OCI-LY7 (cell line): ENCODE measurements at regions not wholly inside any gene's neighbourhood (a gene's known extent, or its start where the extent isn't known, plus 50 kb on each side); places are given as distances from the start of the nearest gene placed in this dataset.

Experiments used
- BruUV-seq: library from RNA; stranded (reverse); fragments of 400-500 nt; replicated peaks from 2 replicates; lab custom pipeline; 2021; lab: Mats Ljungman, UMichigan
- CTCF ChIA-PET: fragments of 300-600 bp; sonication (Branson Sonifier 250); formaldehyde crosslinking; loops from one replicate; lab custom pipeline; 2022; ENCODE audit warnings: antibody characterized with exemption; ENCODE audit not compliant: unreplicated experiment; lab: Charles Lee
- POLR2A ChIA-PET: fragments of 300-600 bp; sonication (Branson Sonifier 250); formaldehyde crosslinking; loops from one replicate; lab custom pipeline; 2022; ENCODE audit warnings: antibody characterized with exemption; lab: Charles Lee
- DNase-seq: peaks from one replicate; pipeline ENCODE4 v3.0.0-alpha.2; 2015; ENCODE audit warnings: low spot score
- H2AFZ ChIP-seq: fragments of 200-600 bp; sonication (generic), shearing (Covaris generic); 2 replicates; pipeline ENCODE4 v1.6.1; 2014; ENCODE audit warnings: mild to moderate bottlenecking, antibody characterized with exemption, low read length, moderate library complexity
- H3K27ac ChIP-seq: fragments of 200-600 bp; sonication (generic); 2 replicates; pipeline ENCODE4 v1.5.1; 2014; ENCODE audit warnings: mixed run types, low read depth, mild to moderate bottlenecking, moderate library complexity, low read length, inconsistent platforms; ENCODE audit not compliant: poor library complexity, severe bottlenecking
- H3K36me3 ChIP-seq: fragments of 200-600 bp; sonication (generic); 2 replicates; pipeline ENCODE4 v1.6.1; 2014; ENCODE audit warnings: mild to moderate bottlenecking, antibody characterized with exemption, low read length, moderate library complexity, mixed read lengths; ENCODE audit not compliant: insufficient read depth
- H3K4me1 ChIP-seq: fragments of 200-600 bp; sonication (generic); 2 replicates; pipeline ENCODE4 v1.5.1; 2014; ENCODE audit warnings: mild to moderate bottlenecking, low read length; ENCODE audit not compliant: insufficient read depth, poor library complexity, severe bottlenecking
- H3K4me2 ChIP-seq: fragments of 200-600 bp; sonication (generic); 2 replicates; pipeline ENCODE4 v1.6.1; 2014; ENCODE audit warnings: mild to moderate bottlenecking, low read length
- H3K4me3 ChIP-seq: fragments of 200-600 bp; sonication (generic); 2 replicates; pipeline ENCODE4 v1.5.1; 2014; ENCODE audit warnings: mild to moderate bottlenecking, low read depth, low read length; ENCODE audit not compliant: poor library complexity, severe bottlenecking
- H3K79me2 ChIP-seq: fragments of 200-600 bp; sonication (generic); 2 replicates; pipeline ENCODE4 v1.6.1; 2016; ENCODE audit warnings: low read depth, mild to moderate bottlenecking, low read length, moderate library complexity, mixed read lengths; ENCODE audit not compliant: insufficient read depth
- H3K9me2 ChIP-seq: fragments of 200-600 bp; sonication (generic); 2 replicates; pipeline ENCODE4 v1.6.1; 2016; ENCODE audit warnings: mild to moderate bottlenecking, low read length, mixed read lengths; ENCODE audit not compliant: insufficient read depth
- H3K9me3 ChIP-seq: fragments of 200-600 bp; sonication (generic); 2 replicates; pipeline ENCODE4 v1.6.1; 2014; ENCODE audit warnings: mild to moderate bottlenecking, mixed run types, low read length, mixed read lengths
- H4K20me1 ChIP-seq: fragments of 200-600 bp; sonication (generic); 2 replicates; pipeline ENCODE4 v1.6.1; 2014; ENCODE audit warnings: mild to moderate bottlenecking, antibody characterized with exemption, low read length, moderate library complexity, mixed read lengths; ENCODE audit not compliant: insufficient read depth
- EZH2phosphoT487 ChIP-seq: fragments of 200-600 bp; sonication (generic); IDR thresholded peaks from 2 replicates; pipeline ENCODE4 v1.6.1; 2018; ENCODE audit warnings: low read depth, borderline replicate concordance, mild to moderate bottlenecking, mixed run types, antibody characterized with exemption, low read length, moderate library complexity, mixed read lengths
- intact Hi-C: fragments of 100-400 bp; cut with micrococcal nuclease; formaldehyde crosslinking; loops from one replicate; pipeline ENCODE4 v1.10.0; 2022; ENCODE audit not compliant: unreplicated experiment
- TF ChIP-seq, protein P1 (sequence below): fragments of 200-600 bp; sonication (generic); conservative IDR thresholded peaks from 2 replicates; pipeline ENCODE4 v1.5.1; 2014; ENCODE audit warnings: mild to moderate bottlenecking, antibody characterized with exemption, low read length, moderate library complexity, mixed read lengths

DNA sequence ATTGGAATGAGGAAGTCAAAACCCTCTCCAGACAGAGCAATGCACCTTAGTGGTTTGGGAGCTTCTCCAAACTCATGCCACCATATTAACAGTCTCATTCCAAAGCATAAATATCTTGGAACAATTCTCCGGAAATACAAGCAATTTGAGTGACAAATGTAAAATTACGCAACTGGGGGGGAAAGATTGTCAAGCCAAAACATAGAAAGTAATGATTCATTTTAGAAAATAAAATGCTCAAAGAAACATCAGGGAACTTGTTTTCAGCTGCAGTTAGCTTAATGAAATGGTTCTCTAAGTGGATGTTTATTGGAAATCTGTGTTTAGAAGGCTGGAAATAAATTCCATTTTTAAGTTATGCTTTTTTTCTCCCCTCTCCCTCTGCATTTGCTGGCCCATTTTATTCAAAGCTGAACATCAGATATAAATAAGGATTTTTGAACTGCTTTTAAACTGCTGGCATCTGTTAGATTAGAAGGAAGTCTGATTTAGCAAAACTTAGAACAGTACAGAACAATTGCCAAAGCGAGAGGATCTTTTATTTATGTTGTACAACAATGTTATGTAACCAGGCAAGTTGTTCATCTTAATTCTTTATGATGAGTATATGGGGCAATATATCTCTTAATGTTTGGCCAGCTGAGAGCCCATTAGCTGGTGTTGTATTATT is 551.9 kb downstream of the PRELID2 start:
- H3K79me2 ChIP-seq = no peaks in the 10 kb centered on the region
- CTCF ChIA-PET = no interaction called here
- BruUV-seq = no TSS peak

DNA sequence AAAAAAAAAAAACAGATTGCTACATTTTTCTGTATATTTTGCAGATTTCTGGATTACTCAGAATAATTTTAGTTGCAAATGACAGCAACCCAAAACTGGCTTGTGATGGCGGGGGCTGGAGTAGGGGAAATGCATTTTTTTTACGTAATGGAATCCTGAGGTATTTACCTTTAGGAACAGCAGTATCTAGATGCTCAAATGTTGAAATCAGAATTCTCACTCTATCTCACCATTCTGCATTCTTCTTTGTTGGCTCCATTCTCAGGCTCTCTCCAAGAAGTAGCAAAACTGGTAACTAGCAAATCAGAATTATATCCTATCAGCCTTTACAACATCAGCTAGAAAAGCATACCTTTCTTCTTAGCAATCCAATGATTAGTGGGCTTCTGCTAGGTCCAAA is 554.3 kb downstream of the PRELID2 start:
- Histone ChIP-seq H3K27ac (no peak overlapping the region), H3K9me2 (no peaks in the 10 kb centered on the region), H3K36me3 (no peaks in the 10 kb centered on the region), H2AFZ (no peak overlapping the region), H4K20me1 (no peaks in the 10 kb centered on the region), H3K4me3 (no peak overlapping the region), H3K9me3 (no peaks in the 10 kb centered on the region), H3K4me1 (no peaks in the 10 kb centered on the region), H3K79me2 (no peaks in the 10 kb centered on the region), H3K4me2 (no peak overlapping the region)
- CTCF ChIA-PET = no interaction called here
- no peak for TF ChIP-seq EZH2phosphoT487
- TF ChIP-seq, protein P1, sequence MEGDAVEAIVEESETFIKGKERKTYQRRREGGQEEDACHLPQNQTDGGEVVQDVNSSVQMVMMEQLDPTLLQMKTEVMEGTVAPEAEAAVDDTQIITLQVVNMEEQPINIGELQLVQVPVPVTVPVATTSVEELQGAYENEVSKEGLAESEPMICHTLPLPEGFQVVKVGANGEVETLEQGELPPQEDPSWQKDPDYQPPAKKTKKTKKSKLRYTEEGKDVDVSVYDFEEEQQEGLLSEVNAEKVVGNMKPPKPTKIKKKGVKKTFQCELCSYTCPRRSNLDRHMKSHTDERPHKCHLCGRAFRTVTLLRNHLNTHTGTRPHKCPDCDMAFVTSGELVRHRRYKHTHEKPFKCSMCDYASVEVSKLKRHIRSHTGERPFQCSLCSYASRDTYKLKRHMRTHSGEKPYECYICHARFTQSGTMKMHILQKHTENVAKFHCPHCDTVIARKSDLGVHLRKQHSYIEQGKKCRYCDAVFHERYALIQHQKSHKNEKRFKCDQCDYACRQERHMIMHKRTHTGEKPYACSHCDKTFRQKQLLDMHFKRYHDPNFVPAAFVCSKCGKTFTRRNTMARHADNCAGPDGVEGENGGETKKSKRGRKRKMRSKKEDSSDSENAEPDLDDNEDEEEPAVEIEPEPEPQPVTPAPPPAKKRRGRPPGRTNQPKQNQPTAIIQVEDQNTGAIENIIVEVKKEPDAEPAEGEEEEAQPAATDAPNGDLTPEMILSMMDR = no peak
- DNase-seq = no peak
- BruUV-seq = no TSS peak
- POLR2A ChIA-PET = no interaction called here
- intact Hi-C loops = no loop called here

More for the DNA sequence above, 551.9 kb downstream of the PRELID2 start:
- POLR2A ChIA-PET = no interaction called here
- no peak overlapping the region for H3K27ac ChIP-seq
- intact Hi-C loops = no loop called here
- no peak for TF ChIP-seq EZH2phosphoT487
- TF ChIP-seq, protein P1 = no peak
- H3K9me3 ChIP-seq = no peaks in the 10 kb centered on the region
- no peaks in the 10 kb centered on the region for H3K9me2 ChIP-seq
- no peaks in the 10 kb centered on the region for H3K4me1 ChIP-seq
- DNase-seq = no peak
- no peaks in the 10 kb centered on the region for H4K20me1 ChIP-seq
- no peaks in the 10 kb centered on the region for H3K36me3 ChIP-seq
- H2AFZ ChIP-seq = no peak overlapping the region
- H3K4me3 ChIP-seq = no peak overlapping the region
- H3K4me2 ChIP-seq = no peak overlapping the region

DNA sequence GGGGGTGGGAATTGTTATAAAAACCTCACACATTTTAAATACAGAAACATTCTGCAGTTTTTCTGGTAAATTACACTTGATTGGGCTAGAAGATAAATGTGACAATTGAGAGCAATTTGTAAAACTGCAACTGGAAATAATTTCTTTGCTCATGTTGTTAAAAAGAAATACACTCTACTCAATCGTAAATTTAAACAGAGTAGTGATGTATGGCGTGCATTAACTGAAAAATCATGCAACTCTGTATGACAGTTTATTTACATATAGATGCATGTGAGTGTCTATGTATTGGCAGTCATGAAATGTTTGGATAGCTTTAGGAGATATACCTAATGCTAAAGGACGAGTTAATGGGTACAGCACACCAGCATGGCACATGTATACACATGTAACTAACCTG is 554.9 kb downstream of the PRELID2 start:
- no peaks in the 10 kb centered on the region for H4K20me1 ChIP-seq
- H2AFZ ChIP-seq = no peak overlapping the region
- ChIA-PET POLR2A (no interaction called here), CTCF (no interaction called here)
- no peak overlapping the region for H3K4me2 ChIP-seq
- BruUV-seq = no TSS peak
- H3K79me2 ChIP-seq = no peaks in the 10 kb centered on the region
- H3K27ac ChIP-seq = no peak overlapping the region
- TF ChIP-seq EZH2phosphoT487 = no peak
- TF ChIP-seq, protein P1 = no peak
- DNase-seq = no peak
- intact Hi-C loops = no loop called here
- H3K9me3 ChIP-seq = no peaks in the 10 kb centered on the region
- no peak overlapping the region for H3K4me3 ChIP-seq
- no peaks in the 10 kb centered on the region for H3K9me2 ChIP-seq
- H3K36me3 ChIP-seq = no peaks in the 10 kb centered on the region
- no peaks in the 10 kb centered on the region for H3K4me1 ChIP-seq
